Gastrocnemius medialis (tissue), 4 donors: ENCODE measurements at regions not wholly inside any gene's neighbourhood (a gene's known extent, or its start where the extent isn't known, plus 50 kb on each side); places are given as distances from the start of the nearest gene placed in this dataset.

Source experiments
- ATAC-seq, 2 donors: fragments of 150-250 bp; one replicate each; pipeline ENCODE4 v1.9.1; 2016
- DNase-seq, 2 donors: peaks; one replicate each; pipeline ENCODE4 v3.0.0-alpha.2; 2019
- H3K27ac ChIP-seq, 4 donors: fragments of 200-600 bp; sonication (generic); 1 replicate in 1 of 4; 2 replicates in 3 of 4; pipeline ENCODE4 v1.5.1; 2016 to 2018; ENCODE audit warnings: mild to moderate bottlenecking in 2 of 4, moderate library complexity in 1 of 4
- H3K27me3 ChIP-seq, 3 donors: fragments of 200-600 bp; sonication (generic) in 2 of 3; 1 replicate in 1 of 3; 2 replicates in 2 of 3; pipeline versions ENCODE4 v1.5.1 to v1.6.0; 2016 to 2019; ENCODE audit warnings: mild to moderate bottlenecking in 1 of 3, moderate library complexity in 1 of 3
- H3K36me3 ChIP-seq, 2 donors: fragments of 200-600 bp; sonication (generic) in 1 of 2; one replicate each; pipeline ENCODE4 v1.5.1; 2017 to 2018
- H3K4me1 ChIP-seq, 2 donors: fragments of 200-600 bp; sonication (generic) in 1 of 2; one replicate each; pipeline ENCODE4 v1.5.1; 2016 to 2017; ENCODE audit warnings: mild to moderate bottlenecking in 2 of 2
- H3K4me3 ChIP-seq, 4 donors: fragments of 200-600 bp; sonication (generic) in 3 of 4; 1 replicate in 1 of 4; 2 replicates in 3 of 4; pipeline ENCODE4 v1.5.1; 2016 to 2019; ENCODE audit warnings: mild to moderate bottlenecking in 2 of 4
- H3K9me3 ChIP-seq, 3 donors: fragments of 200-600 bp; sonication (generic) in 2 of 3; 1 replicate in 1 of 3; 2 replicates in 2 of 3; pipeline ENCODE4 v1.5.1; 2016 to 2019
- CTCF ChIP-seq, 5 experiments: fragments of 450-650 bp in 3 of 5; fragments of 200-600 bp in 2 of 5; sonication (generic) in 2 of 5; IDR thresholded peaks in 4 of 5; conservative IDR thresholded peaks in 1 of 5; 1 replicate in 4 of 5; 2 replicates in 1 of 5; pipeline ENCODE4 v1.5.1; 2016 to 2019; ENCODE audit warnings: antibody characterized with exemption in 5 of 5, mild to moderate bottlenecking in 3 of 5, moderate library complexity in 3 of 5
- POLR2A ChIP-seq, 2 donors: fragments of 450-650 bp; IDR thresholded peaks; one replicate each; pipeline ENCODE4 v1.6.1; 2017; ENCODE audit warnings: antibody characterized with exemption in 2 of 2, mild to moderate bottlenecking in 2 of 2, moderate library complexity in 2 of 2
- in situ Hi-C, 4 donors: fragments of 200-750 bp; cut with MboI; loops; one replicate each; pipeline versions ENCODE4 v1.15.0 to v1.8.0; 2017; ENCODE audit warnings: low sequenced_read_pairs in 4 of 4
- intact Hi-C: fragments of 100-400 bp; cut with DNase I; formaldehyde crosslinking; loops from one replicate; pipeline ENCODE4 v1.15.1; 2023; ENCODE audit warnings: low total_unique reads

GRCh38 chr12:105580821-105581352 lies 250.4 kb downstream of the C12orf75 start:
- no peak for TF ChIP-seq CTCF (IDR thresholded peaks at IDR 0.05 in 4 of 5, conservative IDR thresholded peaks at IDR 0.05 in 1 of 5)
- TF ChIP-seq POLR2A (IDR thresholded peaks at IDR 0.05), result no peak
- Histone ChIP-seq H3K4me1 (no peaks in the 10 kb centered on the region), H3K36me3 (no peaks in the 10 kb centered on the region), H3K9me3 (no peaks in the 10 kb centered on the region), H3K27me3 (no peaks in the 10 kb centered on the region), H3K4me3 (no peak overlapping the region), H3K27ac (no peak overlapping the region)
- DNase-seq (no peak), ATAC-seq (no peak)
- in situ Hi-C loops, result no loop called here
- intact Hi-C loops, result no loop called here

GRCh38 chr12:105581420-105581819 lies 250.9 kb downstream of the C12orf75 start:
- no peak overlapping the region for H3K4me3 ChIP-seq
- no peaks in the 10 kb centered on the region for H3K27me3 ChIP-seq
- no peaks in the 10 kb centered on the region for H3K36me3 ChIP-seq
- H3K9me3 ChIP-seq, result no peaks in the 10 kb centered on the region
- H3K4me1 ChIP-seq, result no peaks in the 10 kb centered on the region
- DNase-seq (no peak), ATAC-seq (no peak)
- H3K27ac ChIP-seq, result peak overlapping the region in 1 of 4 donors; percentile 1
- in situ Hi-C loops, result no loop called here
- intact Hi-C loops, result no loop called here
- TF ChIP-seq CTCF (IDR thresholded peaks at IDR 0.05 in 4 of 5, conservative IDR thresholded peaks at IDR 0.05 in 1 of 5), result no peak
- no peak for TF ChIP-seq POLR2A (IDR thresholded peaks at IDR 0.05)

GRCh38 chr12:105585107-105585506 lies 254.6 kb downstream of the C12orf75 start:
- no peaks in the 10 kb centered on the region for H3K27me3 ChIP-seq
- no peak overlapping the region for H3K4me3 ChIP-seq
- no peaks in the 10 kb centered on the region for H3K9me3 ChIP-seq
- no peak for DNase-seq
- no peaks in the 10 kb centered on the region for H3K4me1 ChIP-seq
- no peak for ATAC-seq
- no peak for TF ChIP-seq POLR2A (IDR thresholded peaks at IDR 0.05)
- no peaks in the 10 kb centered on the region for H3K36me3 ChIP-seq
- intact Hi-C loops, result no loop called here
- in situ Hi-C loops, result no loop called here
- no peak overlapping the region for H3K27ac ChIP-seq

- no peaks in the 10 kb centered on the region for H3K4me1 ChIP-seq
- no peak for DNase-seq
- ATAC-seq, result peak in 1 of 2 donors; percentile 58
- in situ Hi-C loops, result no loop called here
- peak overlapping the region in 2 of 4 donors; percentile 61 to 65 for H3K27ac ChIP-seq
- intact Hi-C loops, result no loop called here
- no peaks in the 10 kb centered on the region for H3K9me3 ChIP-seq
- no peaks in the 10 kb centered on the region for H3K27me3 ChIP-seq
- TF ChIP-seq POLR2A (IDR thresholded peaks at IDR 0.05) (no peak), CTCF (IDR thresholded peaks at IDR 0.05 in 4 of 5, conservative IDR thresholded peaks at IDR 0.05 in 1 of 5) (no peak)
- H3K36me3 ChIP-seq, result no peaks in the 10 kb centered on the region
- H3K4me3 ChIP-seq, result no peak overlapping the region
These were observed 256.7 kb downstream of the C12orf75 start for GRCh38 chr12:105587237-105587636.

- ATAC-seq (no peak), DNase-seq (no peak)
- Histone ChIP-seq H3K27me3 (no peaks in the 10 kb centered on the region), H3K9me3 (no peaks in the 10 kb centered on the region), H3K27ac (peak overlapping the region in 1 of 4 donors; percentile 28), H3K4me1 (no peaks in the 10 kb centered on the region), H3K36me3 (no peaks in the 10 kb centered on the region), H3K4me3 (no peak overlapping the region)
- in situ Hi-C loops, result no loop called here
- TF ChIP-seq CTCF (IDR thresholded peaks at IDR 0.05 in 4 of 5, conservative IDR thresholded peaks at IDR 0.05 in 1 of 5) (no peak), POLR2A (IDR thresholded peaks at IDR 0.05) (no peak)
- intact Hi-C loops, result no loop called here
These were observed 257.6 kb downstream of the C12orf75 start for GRCh38 chr12:105588106-105588505.
